Liver (tissue), 7 donors: ENCODE measurements at regions not wholly inside any gene's neighbourhood (a gene's known extent, or its start where the extent isn't known, plus 50 kb on each side); places are given as distances from the start of the nearest gene placed in this dataset.

Experiments used
- DNase-seq: peaks from one replicate; pipeline ENCODE4 v3.0.0-alpha.2; 2017; ENCODE audit warnings: low spot score
- H3K27ac ChIP-seq, 2 donors: one replicate each; pipeline ENCODE4 v1.7.0; 2013; ENCODE audit warnings: inconsistent platforms in 2 of 2, low read length in 2 of 2, control low read depth in 1 of 2, low read depth in 1 of 2, mild to moderate bottlenecking in 1 of 2
- H3K27me3 ChIP-seq, 4 donors: one replicate each; pipeline versions ENCODE4 v1.6.1 to v1.7.0; 2013; ENCODE audit warnings: low read length in 3 of 4, inconsistent platforms in 1 of 4, mild to moderate bottlenecking in 1 of 4, moderate library complexity in 1 of 4; ENCODE audit not compliant: control insufficient read depth in 4 of 4, insufficient read depth in 4 of 4
- H3K36me3 ChIP-seq, 4 donors: one replicate each; pipeline versions ENCODE4 v1.6.1 to v1.7.0; 2013; ENCODE audit warnings: low read length in 3 of 4, mild to moderate bottlenecking in 3 of 4, low read depth in 1 of 4, moderate library complexity in 1 of 4; ENCODE audit not compliant: control insufficient read depth in 4 of 4, insufficient read depth in 3 of 4
- H3K4me1 ChIP-seq, 4 donors: one replicate each; pipeline versions ENCODE4 v1.6.1 to v1.7.0; 2013; ENCODE audit warnings: low read length in 3 of 4, mild to moderate bottlenecking in 3 of 4, moderate library complexity in 1 of 4; ENCODE audit not compliant: control insufficient read depth in 4 of 4, insufficient read depth in 4 of 4
- H3K4me3 ChIP-seq, 3 donors: one replicate each; pipeline versions ENCODE4 v1.6.1 to v1.7.0; 2013; ENCODE audit warnings: low read length in 3 of 3, control low read depth in 1 of 3, low read depth in 1 of 3, mild to moderate bottlenecking in 1 of 3
- H3K9ac ChIP-seq, 2 donors: one replicate each; pipeline ENCODE4 v1.7.0; 2013; ENCODE audit warnings: low read length in 2 of 2, mild to moderate bottlenecking in 2 of 2, moderate library complexity in 2 of 2, control low read depth in 1 of 2, low read depth in 1 of 2
- H3K9me3 ChIP-seq, 4 donors: one replicate each; pipeline versions ENCODE4 v1.6.1 to v1.7.0; 2013; ENCODE audit warnings: low read length in 3 of 4; ENCODE audit not compliant: control insufficient read depth in 4 of 4
- EGR1 ChIP-seq, 2 donors: IDR thresholded peaks; 2 replicates each; pipeline ENCODE4 v1.6.1; 2016 to 2018; ENCODE audit warnings: antibody characterized with exemption in 2 of 2, low read depth in 2 of 2
- FOXA1 ChIP-seq: IDR thresholded peaks from 2 replicates; pipeline ENCODE4 v1.6.1; 2016; ENCODE audit warnings: antibody characterized with exemption
- FOXA2 ChIP-seq: IDR thresholded peaks from 2 replicates; pipeline ENCODE4 v1.6.1; 2016; ENCODE audit warnings: antibody characterized with exemption
- GABPA ChIP-seq, 2 donors: IDR thresholded peaks in 1 of 2; conservative IDR thresholded peaks in 1 of 2; 2 replicates each; pipeline ENCODE4 v1.6.1; 2016; ENCODE audit warnings: antibody characterized with exemption in 2 of 2, mild to moderate bottlenecking in 1 of 2, moderate library complexity in 1 of 2
- HNF4A ChIP-seq, 2 donors: conservative IDR thresholded peaks; 2 replicates each; pipeline ENCODE4 v1.6.1; 2016; ENCODE audit warnings: antibody characterized with exemption in 2 of 2, mild to moderate bottlenecking in 2 of 2
- HNF4G ChIP-seq: IDR thresholded peaks from 2 replicates; pipeline ENCODE4 v1.6.1; 2016; ENCODE audit warnings: antibody characterized with exemption
- JUND ChIP-seq, 2 donors: IDR thresholded peaks; 2 replicates each; pipeline ENCODE4 v1.6.1; 2016; ENCODE audit warnings: antibody characterized with exemption in 2 of 2
- MAX ChIP-seq: IDR thresholded peaks from 2 replicates; pipeline ENCODE4 v1.6.1; 2016; ENCODE audit warnings: antibody characterized with exemption
- NR2F2 ChIP-seq: IDR thresholded peaks from 2 replicates; pipeline ENCODE4 v1.6.1; 2016; ENCODE audit warnings: antibody characterized with exemption
- RAD21 ChIP-seq, 2 donors: IDR thresholded peaks; 2 replicates each; pipeline ENCODE4 v1.6.1; 2016; ENCODE audit warnings: antibody characterized with exemption in 2 of 2, mild to moderate bottlenecking in 2 of 2
- RXRA ChIP-seq, 2 donors: IDR thresholded peaks; 2 replicates each; pipeline ENCODE4 v1.6.1; 2017 to 2018; ENCODE audit warnings: antibody characterized with exemption in 2 of 2, mild to moderate bottlenecking in 1 of 2
- SP1 ChIP-seq: IDR thresholded peaks from 2 replicates; pipeline ENCODE4 v1.6.1; 2018; ENCODE audit warnings: antibody characterized with exemption, mild to moderate bottlenecking
- YY1 ChIP-seq: IDR thresholded peaks from 2 replicates; pipeline ENCODE4 v1.6.1; 2016; ENCODE audit warnings: antibody characterized with exemption, mild to moderate bottlenecking
- ZBTB33 ChIP-seq: IDR thresholded peaks from 2 replicates; pipeline ENCODE4 v1.6.1; 2016; ENCODE audit warnings: antibody characterized with exemption
- WGBS: extraction: QIAGEN DNeasy Blood & Tissue Kit; methylation state at CpG from one replicate; pipeline ENCODE4 v1.1.7; 2013; 5-methylcytosine and 5-hydroxymethylcytosine counted together
- donor health status: healthy.
- donor health status: healthy.
- donor health status: healthy.
- donor health status: healthy.

GRCh38 chr3:10616321-10616720, 110.9 kb upstream of the ATP2B2 start:
- TF ChIP-seq RXRA (IDR thresholded peaks at IDR 0.05) (no peak), NR2F2 (no peak), RAD21 (IDR thresholded peaks at IDR 0.05) (no peak)
- H3K27ac ChIP-seq: no peak overlapping the region
- peaks cover 0 to 10% (median 2%) of the 10 kb centered on the region in 4 donors for H3K9me3 ChIP-seq
- no peaks in the 10 kb centered on the region for H3K27me3 ChIP-seq
- no peak overlapping the region for H3K4me3 ChIP-seq
- H3K36me3 ChIP-seq: no peaks in the 10 kb centered on the region
- H3K4me1 ChIP-seq: no peaks in the 10 kb centered on the region
- no peak overlapping the region for H3K9ac ChIP-seq
- no peak for DNase-seq
- 80% methylated on average over 1 of the region's 1 CpG for WGBS

- no peaks in the 10 kb centered on the region for H3K27me3 ChIP-seq
- TF ChIP-seq FOXA1 (no peak), ZBTB33 (no peak), SP1 (no peak), FOXA2 (no peak), EGR1 (IDR thresholded peaks at IDR 0.05; ENCODE audit: low read depth in 2 of 2) (no peak), RXRA (IDR thresholded peaks at IDR 0.05) (no peak), HNF4A (conservative IDR thresholded peaks at IDR 0.05) (no peak), HNF4G (no peak), GABPA (IDR thresholded peaks at IDR 0.05 in 1 of 2, conservative IDR thresholded peaks at IDR 0.05 in 1 of 2) (no peak), MAX (no peak), YY1 (no peak)
- DNase-seq: no peak
Observed at GRCh38 chr3:10619989-10620832, 114.8 kb upstream of the ATP2B2 start.

GRCh38 chr3:10620833-10621082, 115.4 kb upstream of the ATP2B2 start:
- Histone ChIP-seq H3K9me3 (no peaks in the 10 kb centered on the region), H3K9ac (no peak overlapping the region), H3K27ac (no peak overlapping the region), H3K4me1 (no peaks in the 10 kb centered on the region), H3K27me3 (no peaks in the 10 kb centered on the region), H3K36me3 (no peaks in the 10 kb centered on the region), H3K4me3 (no peak overlapping the region)
- 73% methylated on average over 2 of the region's 2 CpGs for WGBS
- TF ChIP-seq JUND (IDR thresholded peaks at IDR 0.05): no peak
- TF ChIP-seq RAD21 (IDR thresholded peaks at IDR 0.05): no peak
- TF ChIP-seq FOXA1: no peak
- no peak for TF ChIP-seq ZBTB33
- no peak for TF ChIP-seq FOXA2
- no peak for TF ChIP-seq NR2F2
- TF ChIP-seq SP1: no peak
- TF ChIP-seq EGR1 (IDR thresholded peaks at IDR 0.05; ENCODE audit: low read depth in 2 of 2): no peak
- no peak for TF ChIP-seq HNF4G
- TF ChIP-seq YY1: no peak
- no peak for TF ChIP-seq HNF4A (conservative IDR thresholded peaks at IDR 0.05)
- DNase-seq: no peak

More at GRCh38 chr3:10619989-10620832, 114.8 kb upstream of the ATP2B2 start:
- 65% methylated on average over 11 of the region's 11 CpGs for WGBS
- Histone ChIP-seq H3K9ac (no peak overlapping the region), H3K4me1 (no peaks in the 10 kb centered on the region), H3K27ac (no peak overlapping the region), H3K9me3 (no peaks in the 10 kb centered on the region), H3K4me3 (no peak overlapping the region), H3K36me3 (no peaks in the 10 kb centered on the region)
